HUDEP-2 (cell line): ENCODE measurements at regions not wholly inside any gene's neighbourhood (a gene's known extent, or its start where the extent isn't known, plus 50 kb on each side); places are given as distances from the start of the nearest gene placed in this dataset.

Experiments used
- DNase-seq, 76 experiments: peaks; one replicate each; lab custom pipeline; 2025; ENCODE audit not compliant: unreplicated experiment in 76 of 76; lab: John Stamatoyannopoulos, UW

DNA sequence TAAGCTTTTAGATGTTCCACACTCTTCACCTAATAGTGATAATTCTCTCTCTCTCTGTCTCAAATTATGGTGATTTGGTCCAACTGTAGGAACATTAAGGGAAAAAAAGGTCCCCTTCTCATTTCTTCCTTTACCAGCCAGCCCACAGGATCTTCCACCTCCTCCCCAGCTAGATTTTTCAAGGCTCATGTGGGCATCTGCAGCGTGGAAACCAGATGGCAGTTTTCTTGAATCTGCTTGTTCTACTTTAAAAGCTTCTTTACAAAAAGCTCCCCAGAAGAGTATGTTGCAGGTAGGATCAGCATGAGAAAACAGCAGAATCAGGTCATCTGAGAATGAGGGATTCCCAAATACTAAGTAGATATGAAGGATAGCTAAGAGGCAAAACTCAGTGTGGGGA is 208.6 kb upstream of the PFN2 start:
- DNase-seq, result no peak

DNA sequence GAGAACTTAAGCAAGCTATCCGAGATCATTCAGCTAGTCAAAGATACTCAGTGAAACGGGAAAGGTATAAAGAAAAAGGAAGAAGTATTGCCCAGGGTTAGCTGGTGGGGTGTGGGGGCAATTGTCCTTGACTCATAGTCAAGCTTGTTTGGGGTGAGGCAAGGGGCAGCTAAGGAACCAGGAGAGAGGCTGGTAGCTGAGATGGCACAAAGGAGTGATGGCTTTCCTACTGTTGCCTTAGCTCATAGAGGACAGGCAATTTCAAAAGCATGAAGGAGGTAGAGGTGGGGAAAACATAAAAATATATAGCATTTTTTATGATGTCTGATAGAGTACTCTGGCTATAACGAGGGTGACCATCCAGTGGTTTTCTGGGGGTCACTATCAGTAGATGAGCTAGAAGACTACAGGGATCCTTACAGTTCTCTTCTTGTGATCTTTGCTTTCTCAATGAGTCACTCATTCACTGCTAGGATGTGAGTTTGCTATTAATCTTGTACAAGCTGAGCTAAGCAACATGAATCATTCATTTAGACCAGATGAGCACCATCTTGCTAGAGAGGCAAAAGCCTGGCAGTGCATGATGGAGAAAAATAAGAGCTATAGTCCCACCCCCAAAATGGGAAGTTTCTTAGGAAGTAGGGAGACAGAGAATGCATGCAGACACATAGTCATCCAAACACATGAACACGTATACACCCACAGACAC is 207.1 kb upstream of the PFN2 start:
- DNase-seq, result no peak

DNA sequence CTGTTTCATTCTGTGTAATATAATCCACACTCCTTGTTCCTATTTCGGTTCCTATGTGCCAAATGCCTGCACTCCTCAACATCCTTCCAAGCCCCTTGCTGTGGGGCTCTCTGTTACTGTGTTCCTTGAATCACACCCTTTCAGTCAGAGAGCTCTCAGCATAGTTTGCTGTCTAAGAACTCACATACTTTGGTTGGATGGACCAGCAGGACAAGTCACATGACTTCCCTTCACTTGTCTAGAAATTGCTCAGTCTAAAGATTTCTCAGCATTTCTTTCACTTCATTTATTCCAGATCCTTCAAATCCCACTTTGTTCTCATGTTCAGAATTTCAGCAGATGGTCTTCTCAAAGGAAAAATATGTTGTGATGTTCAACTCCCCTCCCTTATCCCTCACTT is 203.5 kb upstream of the PFN2 start:
- DNase-seq, result no peak

DNA sequence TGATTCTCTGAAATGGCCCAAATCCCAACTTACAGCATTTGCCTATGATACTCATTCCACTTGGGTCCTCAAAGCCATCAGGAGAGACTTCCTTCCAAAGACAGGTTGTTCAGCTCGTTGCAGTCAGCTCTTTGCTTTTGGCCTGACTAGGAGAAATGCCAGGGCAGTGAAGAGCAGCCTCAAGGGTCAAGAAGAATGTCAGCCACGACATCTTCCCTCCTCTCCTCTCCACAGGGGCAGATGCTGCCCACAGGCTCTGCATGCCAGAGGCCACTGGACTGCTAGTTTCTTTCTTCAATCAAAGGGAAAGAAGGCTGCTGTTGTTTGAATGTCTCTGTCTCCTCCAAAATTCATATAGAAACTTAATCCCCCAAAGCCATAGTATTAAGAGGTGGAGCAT is 201.7 kb upstream of the PFN2 start:
- DNase-seq, result no peak

- DNase-seq, result no peak
Observed at GRCh38 chr3:150170852-150171520, 200.3 kb upstream of the PFN2 start.

GRCh38 chr3:150169330-150169940 is 198.7 kb upstream of the PFN2 start:
- peak in 14 of 76 experiments; percentile 0 to 42 (median 8) for DNase-seq

- peak in 42 of 76 experiments; percentile 4 to 76 (median 28) for DNase-seq
Observed at GRCh38 chr3:150168698-150169097, 198.0 kb upstream of the PFN2 start.

DNA sequence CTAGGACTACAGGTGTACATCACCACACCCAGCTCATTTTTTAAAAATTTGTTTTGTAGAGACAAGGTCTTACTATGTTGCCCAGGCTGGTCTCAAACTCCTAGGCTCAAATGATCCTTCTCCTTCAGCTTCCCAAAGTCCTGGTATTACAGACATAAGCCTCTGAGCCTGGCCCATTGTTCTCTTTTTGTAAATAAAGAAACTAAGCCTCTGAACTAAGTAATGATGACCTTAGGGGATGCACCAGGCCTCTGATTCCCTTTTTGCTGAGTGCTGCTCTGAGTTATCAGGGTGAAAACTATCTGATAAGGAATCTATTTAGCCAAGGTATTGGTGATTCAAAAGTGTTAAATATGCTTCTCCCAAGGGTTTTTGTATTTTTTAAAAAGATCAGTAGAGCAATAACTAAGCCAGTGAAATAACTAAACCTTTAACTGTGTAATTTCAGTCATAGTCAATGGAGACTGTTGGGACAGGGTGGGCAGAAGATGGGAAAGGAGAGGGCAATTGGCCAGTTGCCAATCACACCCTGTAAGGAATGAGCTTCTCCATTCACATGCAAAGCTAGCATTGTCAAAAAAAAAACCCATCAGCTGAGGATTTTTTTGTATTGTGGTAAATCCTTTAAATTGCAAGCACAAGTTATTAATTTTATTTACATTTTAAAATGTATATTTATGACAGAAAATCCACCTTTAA is 194.8 kb upstream of the PFN2 start:
- no peak for DNase-seq

- DNase-seq, result no peak
Observed at GRCh38 chr3:150161011-150161410, 190.3 kb upstream of the PFN2 start.

- DNase-seq, result no peak
Observed at GRCh38 chr3:150158943-150159625, 188.4 kb upstream of the PFN2 start.

DNA sequence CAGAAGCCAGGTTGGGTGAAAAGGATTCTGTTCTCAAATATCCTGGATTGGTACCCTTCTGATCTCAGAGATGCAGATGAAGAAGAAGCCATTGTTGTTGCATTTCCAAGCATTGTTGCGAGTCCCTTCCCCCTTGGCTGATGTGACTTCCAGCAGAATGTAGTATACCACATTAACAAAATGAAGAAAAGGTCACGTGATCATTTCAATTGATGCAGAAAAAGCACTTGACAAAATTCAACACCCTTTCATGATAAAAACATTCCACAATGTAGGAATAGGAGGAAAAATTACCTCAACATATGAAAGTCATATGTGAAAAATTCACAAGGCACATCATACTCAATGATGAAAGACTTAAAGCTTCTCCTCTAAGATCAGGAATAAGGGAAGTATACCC is 181.9 kb upstream of the PFN2 start:
- no peak for DNase-seq

- no peak for DNase-seq
Observed at GRCh38 chr3:150150633-150151032, 179.9 kb upstream of the PFN2 start.

DNA sequence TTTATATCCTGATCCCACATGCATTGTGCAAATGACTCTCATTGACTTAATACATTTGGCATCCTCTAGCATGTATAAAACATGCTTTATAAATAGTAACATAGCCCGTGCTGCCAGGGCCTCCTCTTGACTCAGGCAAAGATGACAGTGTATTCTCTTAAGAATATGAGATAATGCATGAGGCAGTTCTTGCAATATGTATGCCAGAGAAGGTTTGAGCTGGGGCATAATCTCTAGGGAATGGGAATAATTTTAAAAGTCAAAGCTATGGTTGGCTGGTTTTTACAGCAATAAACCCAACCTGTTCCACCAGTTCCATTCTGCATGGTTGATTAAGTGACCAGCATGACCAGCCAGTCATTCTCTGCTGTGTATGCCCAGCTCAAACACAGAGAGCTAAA is 179.0 kb upstream of the PFN2 start:
- DNase-seq, result no peak

DNA sequence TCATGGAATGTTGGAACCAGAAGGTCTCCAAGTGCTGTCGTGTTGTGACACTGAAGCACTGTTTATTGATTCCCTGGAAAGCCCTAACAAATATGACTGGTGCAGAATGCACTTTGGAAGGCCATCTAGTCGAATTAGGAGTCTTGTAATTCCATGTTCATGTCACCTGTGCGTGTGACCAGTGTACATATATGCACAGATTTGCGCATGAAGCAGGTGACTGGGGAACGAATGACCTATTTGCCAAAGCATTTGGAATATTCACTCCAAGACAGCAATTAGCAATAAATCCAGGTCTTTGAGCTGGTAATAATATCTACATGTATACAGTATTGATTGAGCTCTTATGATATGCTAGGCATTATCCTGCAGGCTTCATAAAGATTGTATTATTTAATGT is 177.5 kb upstream of the PFN2 start:
- DNase-seq, result no peak

GRCh38 chr3:150147776-150148175 is 177.1 kb upstream of the PFN2 start:
- no peak for DNase-seq

DNA sequence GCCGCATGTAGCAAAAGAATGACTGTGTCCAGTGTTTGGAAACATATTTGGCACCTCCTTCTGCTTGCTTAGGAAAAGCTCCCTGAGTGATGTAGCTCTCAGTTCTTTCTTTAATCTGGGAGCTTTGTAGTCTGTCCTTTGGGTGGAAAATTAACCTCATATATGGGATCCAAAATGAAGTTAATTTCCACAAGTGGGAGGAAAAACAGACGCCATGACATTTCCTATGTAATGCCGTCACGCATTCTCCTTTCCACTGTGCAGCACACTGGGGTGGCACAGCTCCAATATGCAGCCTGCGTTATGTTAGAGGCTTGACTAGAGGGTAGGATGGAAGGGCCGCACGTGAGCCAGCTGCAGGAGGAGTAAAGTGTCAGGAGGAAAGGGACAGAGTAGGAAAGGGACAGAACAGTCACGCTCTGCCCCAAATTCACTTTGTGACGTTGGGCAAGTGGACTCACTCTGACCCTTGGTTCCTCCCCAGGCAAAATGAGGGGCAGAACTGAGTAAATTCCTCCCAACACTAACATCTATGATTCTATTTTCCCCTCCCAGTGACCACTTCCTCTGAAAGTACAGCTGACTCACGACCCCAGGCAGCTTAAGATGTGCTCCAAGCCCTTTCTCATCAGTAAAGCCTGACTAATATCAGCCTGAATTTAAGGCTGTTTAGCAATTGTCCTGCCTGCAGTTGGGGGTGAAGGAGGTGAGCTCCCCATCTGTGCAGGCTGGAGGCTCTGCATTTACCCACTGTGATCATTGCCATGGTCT is 176.5 kb upstream of the PFN2 start:
- no peak for DNase-seq

- DNase-seq, result no peak
Observed at GRCh38 chr3:150145659-150146058, 175.0 kb upstream of the PFN2 start.

GRCh38 chr3:150144191-150144708 is 173.6 kb upstream of the PFN2 start:
- DNase-seq, result no peak

DNA sequence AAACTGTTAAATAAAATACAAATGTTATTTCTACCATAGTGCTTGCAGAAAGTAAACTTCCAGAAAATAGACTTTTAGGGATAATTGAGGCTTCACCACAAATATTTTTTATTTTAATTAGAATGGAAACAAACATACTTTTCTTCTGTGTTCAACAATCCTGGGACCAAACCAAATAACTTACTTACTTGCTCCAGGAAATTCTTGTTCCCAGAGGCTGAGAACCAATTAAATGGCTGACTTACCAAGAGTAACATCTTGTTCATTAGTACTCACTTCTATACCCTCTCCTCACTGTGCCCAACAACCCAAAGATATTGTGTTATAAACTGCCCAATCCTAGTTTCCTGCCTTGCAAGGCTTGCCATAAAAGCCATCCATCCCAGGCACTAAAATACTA is 172.2 kb upstream of the PFN2 start:
- DNase-seq, result no peak

DNA sequence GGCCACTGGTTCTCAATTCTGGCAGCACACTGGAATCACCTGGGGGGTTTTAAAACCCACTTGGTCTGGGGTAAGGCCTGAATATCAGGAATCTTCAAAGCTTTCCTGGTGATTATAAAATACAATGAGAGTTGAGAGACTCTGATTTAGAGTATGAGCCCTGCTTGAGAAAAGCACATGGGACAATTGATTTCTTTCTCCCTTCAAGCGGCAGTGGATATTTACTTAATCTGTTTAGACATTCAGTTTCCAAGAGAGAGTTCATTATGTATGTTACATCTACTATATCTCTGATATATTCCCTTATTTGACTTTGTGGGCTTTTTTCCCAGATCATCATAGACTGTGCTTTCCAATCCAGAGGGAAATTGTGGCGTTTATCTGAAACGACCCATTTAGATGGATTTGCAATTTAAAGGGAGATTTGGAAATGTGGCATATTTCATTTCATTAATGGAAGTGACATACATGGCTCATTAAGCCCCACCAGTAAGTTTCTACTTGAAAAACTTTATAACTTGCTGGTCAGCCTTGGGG is 171.2 kb upstream of the PFN2 start:
- DNase-seq, result no peak
